GM23248 (cell line): ENCODE measurements at regions not wholly inside any gene's neighbourhood (a gene's known extent, or its start where the extent isn't known, plus 50 kb on each side); places are given as distances from the start of the nearest gene placed in this dataset.
A peak's percentile ranks its signal among the peaks of the same experiment; 100 is the strongest.

ENCODE experiments used
- DNase-seq: peaks from one replicate; pipeline ENCODE4 v3.0.0-alpha.2; 2015
- H2AFZ ChIP-seq: fragments of 200-600 bp; sonication (generic); 2 replicates; pipeline ENCODE4 v1.6.1; 2016; ENCODE audit warnings: antibody characterized with exemption
- H3F3A ChIP-seq: fragments of 200-600 bp; sonication (generic); 2 replicates; pipeline ENCODE4 v1.6.1; 2016; ENCODE audit warnings: mild to moderate bottlenecking, antibody characterized with exemption, mixed run types; ENCODE audit not compliant: insufficient read depth
- H3K27ac ChIP-seq: fragments of 200-600 bp; sonication (generic); 2 replicates; pipeline ENCODE4 v1.5.1; 2016; ENCODE audit warnings: mild to moderate bottlenecking
- H3K27me3 ChIP-seq: fragments of 200-600 bp; sonication (generic); replicated peaks from 2 replicates; pipeline ENCODE4 v1.6.1; 2016; ENCODE audit warnings: mild to moderate bottlenecking; ENCODE audit not compliant: insufficient read depth
- H3K36me3 ChIP-seq: fragments of 200-600 bp; sonication (generic); 2 replicates; pipeline ENCODE4 v1.6.1; 2016; ENCODE audit warnings: low read depth, mild to moderate bottlenecking
- H3K4me1 ChIP-seq: fragments of 200-600 bp; sonication (generic); 2 replicates; pipeline ENCODE4 v1.6.1; 2016; ENCODE audit warnings: mild to moderate bottlenecking; ENCODE audit not compliant: insufficient read depth
- H3K4me2 ChIP-seq: fragments of 200-600 bp; sonication (generic); one replicate; pipeline ENCODE4 v1.6.1; 2016; ENCODE audit warnings: mild to moderate bottlenecking; ENCODE audit not compliant: unreplicated experiment
- H3K4me3 ChIP-seq: fragments of 200-600 bp; sonication (generic); 2 replicates; pipeline ENCODE4 v1.5.1; 2016; ENCODE audit warnings: mild to moderate bottlenecking
- H3K79me2 ChIP-seq: fragments of 200-600 bp; sonication (generic); 2 replicates; pipeline ENCODE4 v1.6.1; 2016; ENCODE audit warnings: mild to moderate bottlenecking; ENCODE audit not compliant: insufficient read depth
- H3K9ac ChIP-seq: fragments of 200-600 bp; sonication (generic); 2 replicates; pipeline ENCODE4 v1.6.1; 2016; ENCODE audit warnings: mild to moderate bottlenecking
- H3K9me2 ChIP-seq: fragments of 200-600 bp; sonication (generic); 2 replicates; pipeline ENCODE4 v1.6.1; 2016; ENCODE audit warnings: mixed run types, mild to moderate bottlenecking, moderate library complexity; ENCODE audit not compliant: insufficient read depth
- H3K9me3 ChIP-seq: fragments of 200-600 bp; sonication (generic); one replicate; pipeline ENCODE4 v1.6.1; 2017; ENCODE audit warnings: low read depth
- H4K20me1 ChIP-seq: fragments of 200-600 bp; sonication (generic); 2 replicates; pipeline ENCODE4 v1.6.0; 2016; ENCODE audit not compliant: insufficient read depth
- EZH2 ChIP-seq: fragments of 200-600 bp; sonication (generic); IDR thresholded peaks from 2 replicates; pipeline ENCODE4 v1.6.1; 2018; ENCODE audit warnings: antibody characterized with exemption, mild to moderate bottlenecking; ENCODE audit not compliant: insufficient read depth, poor library complexity, severe bottlenecking
- EZH2phosphoT487 ChIP-seq: fragments of 200-600 bp; sonication (generic); IDR thresholded peaks from 2 replicates; pipeline ENCODE4 v1.6.1; 2018; ENCODE audit warnings: antibody characterized with exemption, moderate library complexity, mild to moderate bottlenecking, low read depth; ENCODE audit not compliant: insufficient read depth
- WGBS, 2 experiments: methylation state at CpG; one replicate each; pipeline ENCODE4 v1.1.6; 2015 to 2017; ENCODE audit warnings: low lambda C conversion rate in 2 of 2, low coverage in 1 of 2; ENCODE audit errors: missing lambda C conversion rate in 2 of 2; 5-methylcytosine and 5-hydroxymethylcytosine counted together
- in situ Hi-C: fragments of 300-500 bp; cut with MboI; formaldehyde crosslinking; loops from 2 replicates; pipeline ENCODE4 v1.15.0; 2020

DNA sequence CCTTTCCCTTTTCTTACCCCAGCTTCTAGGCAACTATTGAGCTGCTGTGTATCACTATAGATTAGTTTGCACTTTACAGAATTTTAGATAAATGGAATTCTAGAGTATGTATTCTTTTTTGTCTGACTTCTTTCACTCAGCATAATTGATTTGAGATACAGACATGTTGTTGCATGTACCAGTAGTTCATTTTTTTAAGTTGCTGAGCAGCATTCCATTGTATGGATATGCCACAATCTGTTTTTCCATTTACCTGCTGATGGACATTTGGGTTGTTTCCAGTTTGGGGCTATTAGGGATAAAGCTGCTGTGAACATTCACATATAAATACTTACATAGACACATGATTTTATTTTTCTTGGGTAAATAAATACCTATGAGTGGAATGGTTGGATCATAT, 135.7 kb downstream of the IGF1 start:
- in situ Hi-C loops = no loop called here
- Histone ChIP-seq H3F3A (no peaks in the 10 kb centered on the region), H3K9me2 (no peaks in the 10 kb centered on the region), H4K20me1 (no peaks in the 10 kb centered on the region), H3K9me3 (no peaks in the 10 kb centered on the region), H3K27ac (no peak overlapping the region), H3K4me1 (no peaks in the 10 kb centered on the region), H2AFZ (no peak overlapping the region), H3K4me3 (no peak overlapping the region), H3K36me3 (no peaks in the 10 kb centered on the region), H3K79me2 (no peaks in the 10 kb centered on the region), H3K4me2 (no peak overlapping the region), H3K9ac (no peak overlapping the region), H3K27me3 (no peaks in the 10 kb centered on the region)
- no peak for TF ChIP-seq EZH2phosphoT487
- TF ChIP-seq EZH2 = no peak
- DNase-seq = no peak

DNA sequence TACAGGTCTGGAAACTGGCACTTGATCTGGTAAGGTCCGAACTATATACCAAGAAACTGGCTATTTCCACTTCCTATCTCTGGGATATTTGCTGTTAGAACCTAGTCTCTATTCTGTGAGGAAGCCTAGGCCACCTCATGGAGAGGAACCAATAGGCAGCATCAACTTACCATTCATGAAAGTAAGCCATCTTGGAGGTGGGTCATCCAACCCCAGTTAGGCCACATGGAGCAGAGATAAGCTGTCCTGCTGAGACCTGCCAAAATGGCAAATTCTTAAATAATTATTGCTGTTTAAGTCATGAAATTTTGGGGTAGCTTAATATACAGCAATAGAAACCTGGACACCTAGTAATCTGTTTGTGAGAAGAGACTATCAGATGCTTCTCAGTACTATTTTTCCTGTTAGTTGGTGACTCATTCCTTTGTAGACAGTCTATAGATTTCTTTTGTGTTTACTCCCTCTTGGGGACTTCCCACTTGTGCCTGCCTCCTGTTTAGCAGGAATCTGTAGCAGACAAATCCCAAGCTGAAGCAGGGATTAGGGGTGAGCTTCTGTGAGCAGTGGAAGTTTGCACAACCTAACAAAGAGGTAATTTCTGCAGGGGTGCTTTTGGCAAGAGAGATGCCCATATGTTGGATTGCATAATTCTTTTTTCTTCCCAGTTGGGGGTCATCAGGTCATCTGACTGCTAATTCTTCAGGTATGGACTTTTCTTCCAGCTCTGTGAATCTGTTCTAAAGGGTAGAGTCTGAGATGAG, 136.8 kb downstream of the IGF1 start:
- H3K4me3 ChIP-seq = no peak overlapping the region
- in situ Hi-C loops = no loop called here
- WGBS, 2 experiments = 63% methylated on average over 1 of the region's 1 CpG
- H3K9me2 ChIP-seq = no peaks in the 10 kb centered on the region
- H3K9ac ChIP-seq = no peak overlapping the region
- no peaks in the 10 kb centered on the region for H4K20me1 ChIP-seq
- H3K4me1 ChIP-seq = no peaks in the 10 kb centered on the region
- no peaks in the 10 kb centered on the region for H3K9me3 ChIP-seq
- H3K27me3 ChIP-seq = no peaks in the 10 kb centered on the region
- no peak overlapping the region for H2AFZ ChIP-seq
- no peaks in the 10 kb centered on the region for H3F3A ChIP-seq
- no peak for TF ChIP-seq EZH2
- TF ChIP-seq EZH2phosphoT487 = no peak
- H3K36me3 ChIP-seq = no peaks in the 10 kb centered on the region
- H3K4me2 ChIP-seq = no peak overlapping the region
- peak; percentile 5 for DNase-seq
- H3K27ac ChIP-seq = no peak overlapping the region
- no peaks in the 10 kb centered on the region for H3K79me2 ChIP-seq

GRCh38 chr12:102342281-102343006, 137.9 kb downstream of the IGF1 start:
- H3K27ac ChIP-seq = no peak overlapping the region
- WGBS, 2 experiments = 77 to 89% methylated on average over 3 of the region's 3 CpGs

DNA sequence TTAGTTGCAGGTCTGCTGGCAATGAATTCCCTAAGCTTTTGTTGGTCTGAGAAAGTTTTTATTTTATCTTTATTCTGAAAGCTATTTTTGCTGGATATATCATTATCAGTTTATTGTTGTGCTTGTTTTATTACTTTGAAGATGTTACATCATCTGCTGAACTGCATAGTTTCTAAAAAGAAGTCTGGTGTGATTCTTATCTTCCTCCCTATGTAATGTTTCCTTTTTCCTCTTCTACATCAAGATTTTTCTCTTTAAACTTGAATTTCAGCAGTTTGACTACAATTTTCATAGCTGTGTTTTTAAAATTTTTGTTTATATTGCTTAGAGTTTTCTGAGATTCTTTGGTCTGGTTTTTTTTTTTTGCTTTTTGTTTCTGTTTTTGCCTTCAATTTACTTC, 137.1 kb upstream of the PMCH start:
- Histone ChIP-seq H3F3A (no peaks in the 10 kb centered on the region), H3K9ac (no peak overlapping the region), H3K4me2 (no peak overlapping the region), H3K4me1 (no peaks in the 10 kb centered on the region), H3K36me3 (no peaks in the 10 kb centered on the region), H3K79me2 (no peaks in the 10 kb centered on the region), H3K9me2 (no peaks in the 10 kb centered on the region), H3K9me3 (no peaks in the 10 kb centered on the region), H3K27ac (no peak overlapping the region), H4K20me1 (no peaks in the 10 kb centered on the region), H3K27me3 (no peaks in the 10 kb centered on the region; the same call in 1 of the 2 replicates), H2AFZ (no peak overlapping the region), H3K4me3 (no peak overlapping the region)
- in situ Hi-C loops = no loop called here
- no peak for DNase-seq
- TF ChIP-seq EZH2phosphoT487 (no peak), EZH2 (no peak)

More at GRCh38 chr12:102342281-102343006, 137.9 kb downstream of the IGF1 start:
- H3K9me3 ChIP-seq = no peaks in the 10 kb centered on the region
- H3K4me1 ChIP-seq = no peaks in the 10 kb centered on the region
- no peaks in the 10 kb centered on the region for H3F3A ChIP-seq
- no peak for DNase-seq
- H3K79me2 ChIP-seq = no peaks in the 10 kb centered on the region
- no peak overlapping the region for H3K4me2 ChIP-seq
- H3K27me3 ChIP-seq = no peaks in the 10 kb centered on the region
- no peak overlapping the region for H3K4me3 ChIP-seq
- H2AFZ ChIP-seq = no peak overlapping the region
- no peaks in the 10 kb centered on the region for H3K9me2 ChIP-seq
- no peaks in the 10 kb centered on the region for H3K36me3 ChIP-seq
- H4K20me1 ChIP-seq = no peaks in the 10 kb centered on the region
- H3K9ac ChIP-seq = no peak overlapping the region
- TF ChIP-seq EZH2phosphoT487 (no peak), EZH2 (no peak)
- in situ Hi-C loops = no loop called here
